GM12878 (cell line): ENCODE measurements at regions not wholly inside any gene's neighbourhood (a gene's known extent, or its start where the extent isn't known, plus 50 kb on each side); places are given as distances from the start of the nearest gene placed in this dataset.

ENCODE experiments used
- ATAC-seq: fragments of 200-7000 bp; cut with Tn5 transposase; 3 replicates; pipeline ENCODE4 v1.9.1; 2020; ENCODE audit warnings: mild to moderate bottlenecking, moderate library complexity
- BruUV-seq: library from RNA; stranded (reverse); fragments of 400-500 nt; replicated peaks from 2 replicates; lab custom pipeline; 2021; lab: Mats Ljungman, UMichigan
- CTCF ChIA-PET: fragments of 300-600 bp; sonication (Branson Sonifier 250); formaldehyde crosslinking; extraction: SDS; loops from one replicate; lab custom pipeline; 2021; ENCODE audit warnings: inconsistent platforms; lab: Yijun Ruan, JAX
- POLR2A ChIA-PET: fragments of 350-600 bp; formaldehyde crosslinking; extraction: SDS; loops from one replicate; lab custom pipeline; 2021; ENCODE audit warnings: inconsistent platforms; lab: Charles Lee
- RAD21 ChIA-PET: fragments of 300-600 bp; sonication (Branson Sonifier 250); formaldehyde crosslinking; loops from one replicate; lab custom pipeline; 2023; ENCODE audit warnings: antibody characterized with exemption; ENCODE audit not compliant: unreplicated experiment; lab: Charles Lee
- SMC1A ChIA-PET: fragments of 300-600 bp; sonication (Branson Sonifier 250); formaldehyde crosslinking; loops from one replicate; lab custom pipeline; 2023; ENCODE audit not compliant: unreplicated experiment, uncharacterized antibody; lab: Charles Lee
- DNase-seq: peaks from one replicate; pipeline ENCODE4 v3.0.0-alpha.2; 2011; ENCODE audit warnings: low read depth, low spot score
- FAIRE-seq: peaks from 3 replicates; lab custom pipeline; 2011; peaks lifted over from hg19 to GRCh38; lab: Jason Lieb, UNC
- H2AFZ ChIP-seq: 2 replicates; pipeline ENCODE4 v1.6.0; 2011; ENCODE audit warnings: low read depth, low read length, control low read depth; ENCODE audit not compliant: control insufficient read depth
- H3K27ac ChIP-seq: 2 replicates; pipeline ENCODE4 v1.5.1; 2011; ENCODE audit warnings: control low read depth; ENCODE audit not compliant: control insufficient read depth, insufficient read depth
- H3K27me3 ChIP-seq, 2 experiments: replicated peaks in 1 of 2; 2 replicates each; pipeline versions ENCODE4 v1.6.0 to v1.6.1; 2011; ENCODE audit warnings: low read length in 1 of 2; ENCODE audit not compliant: control insufficient read depth in 2 of 2, insufficient read depth in 2 of 2
- H3K36me3 ChIP-seq, 2 experiments: 2 replicates each; pipeline ENCODE4 v1.5.1; 2011; ENCODE audit warnings: low read length in 1 of 2; ENCODE audit not compliant: control insufficient read depth in 2 of 2, insufficient read depth in 2 of 2
- H3K4me1 ChIP-seq: 2 replicates; pipeline ENCODE4 v1.6.1; 2011; ENCODE audit warnings: mild to moderate bottlenecking, low read length, moderate library complexity, mixed read lengths; ENCODE audit not compliant: control insufficient read depth, insufficient read depth
- H3K4me2 ChIP-seq: 2 replicates; pipeline ENCODE4 v1.6.0; 2011; ENCODE audit warnings: control low read depth; ENCODE audit not compliant: control insufficient read depth, insufficient read depth
- H3K4me3 ChIP-seq: fragments of 200-600 bp; sonication (generic); 2 replicates; pipeline ENCODE4 v1.5.1; 2016
- H3K79me2 ChIP-seq: 2 replicates; pipeline ENCODE4 v1.6.0; 2011; ENCODE audit warnings: low read length; ENCODE audit not compliant: control insufficient read depth, insufficient read depth
- H3K9ac ChIP-seq: 2 replicates; pipeline ENCODE4 v1.8.0; 2011; ENCODE audit warnings: low read length, control low read depth, mixed read lengths; ENCODE audit not compliant: control insufficient read depth, insufficient read depth
- H3K9me3 ChIP-seq: replicated peaks from 3 replicates; pipeline ENCODE4 v1.5.1; 2011; ENCODE audit warnings: mild to moderate bottlenecking, low read length; ENCODE audit not compliant: control insufficient read depth, insufficient read depth
- H4K20me1 ChIP-seq: 2 replicates; pipeline ENCODE4 v1.6.0; 2011; ENCODE audit not compliant: control insufficient read depth, insufficient read depth
- BCL11A ChIP-seq: IDR thresholded peaks from 2 replicates; pipeline ENCODE4 v1.6.1; 2011; ENCODE audit warnings: low read depth, low read length
- CREM ChIP-seq: IDR thresholded peaks from 2 replicates; pipeline ENCODE4 v1.6.1; 2014; ENCODE audit warnings: antibody characterized with exemption, low read depth
- DPF2 ChIP-seq: fragments of 450-650 bp; IDR thresholded peaks from 2 replicates; pipeline ENCODE4 v1.6.1; 2017; ENCODE audit warnings: mild to moderate bottlenecking
- FOS ChIP-seq: IDR thresholded peaks from 3 replicates; pipeline ENCODE4 v1.6.1; 2011; ENCODE audit warnings: borderline replicate concordance; ENCODE audit not compliant: insufficient read length; ENCODE audit errors: extremely low read depth
- FOXM1 ChIP-seq: IDR thresholded peaks from 2 replicates; pipeline ENCODE4 v1.6.1; 2012; ENCODE audit warnings: low read depth, mild to moderate bottlenecking, inconsistent platforms, low read length, moderate library complexity
- NFIC ChIP-seq: IDR thresholded peaks from 2 replicates; pipeline ENCODE4 v1.6.1; 2012; ENCODE audit warnings: low read depth, mild to moderate bottlenecking, inconsistent platforms, low read length, moderate library complexity
- POLR2A ChIP-seq: IDR thresholded peaks from 2 replicates; pipeline ENCODE4 v1.6.1; 2011; ENCODE audit warnings: low read depth, mild to moderate bottlenecking, low read length
- YBX1 ChIP-seq: fragments of 450-650 bp; IDR thresholded peaks from 2 replicates; pipeline ENCODE4 v1.6.1; 2016; ENCODE audit warnings: antibody characterized with exemption
- ZBTB33 ChIP-seq: fragments of 450-650 bp; IDR thresholded peaks from 2 replicates; pipeline ENCODE4 v1.6.1; 2017; ENCODE audit warnings: mild to moderate bottlenecking
- WGBS: methylation state at CpG from one replicate; pipeline ENCODE4 v1.1.6; 2016; ENCODE audit warnings: low lambda C conversion rate; ENCODE audit not compliant: insufficient replicate concordance, insufficient coverage; ENCODE audit errors: missing lambda C conversion rate; 5-methylcytosine and 5-hydroxymethylcytosine counted together
- in situ Hi-C: fragments of 300-500 bp; cut with MboI; formaldehyde crosslinking; loops from 9 replicates; pipeline ENCODE4 v1.14.3; 2018; ENCODE audit warnings: mixed read lengths
- intact Hi-C: fragments of 100-400 bp; cut with micrococcal nuclease; formaldehyde crosslinking; loops from one replicate; pipeline ENCODE4 v1.14.2; 2022; ENCODE audit not compliant: unreplicated experiment

GRCh38 chr11:24298146-24298545 lies 198.7 kb upstream of the LUZP2 start:
- H3K36me3 ChIP-seq: no peaks in the 10 kb centered on the region
- no peak overlapping the region for H3K27ac ChIP-seq
- no peak overlapping the region for H3K9ac ChIP-seq
- H3K79me2 ChIP-seq: no peaks in the 10 kb centered on the region
- CTCF ChIA-PET: no interaction called here
- TF ChIP-seq YBX1 (no peak), FOXM1 (no peak), NFIC (no peak), DPF2 (no peak), ZBTB33 (no peak), CREM (no peak), FOS (no peak), POLR2A (no peak), BCL11A (no peak)
- TF ChIP-seq, all 136 proteins: peak for 0
- Histone ChIP-seq H3K27me3 (no peaks in the 10 kb centered on the region), H3K4me3 (no peak overlapping the region), H2AFZ (no peak overlapping the region), H3K4me2 (no peak overlapping the region), H3K4me1 (no peaks in the 10 kb centered on the region), H3K9me3 (no peaks in the 10 kb centered on the region), H4K20me1 (no peaks in the 10 kb centered on the region)
- no peak for DNase-seq
- no TSS peak for BruUV-seq
- ATAC-seq: no peak
- SMC1A ChIA-PET: no interaction called here
- in situ Hi-C loops: no loop called here
- intact Hi-C loops: no loop called here
- no peak for FAIRE-seq
- WGBS: 67% methylated on average over 2 of the region's 2 CpGs
- RAD21 ChIA-PET: no interaction called here
- POLR2A ChIA-PET: no interaction called here
